IMR-90 (cell line): ENCODE measurements at regions not wholly inside any gene's neighbourhood (a gene's known extent, or its start where the extent isn't known, plus 50 kb on each side); places are given as distances from the start of the nearest gene placed in this dataset.

Experiments used
- ATAC-seq: fragments of 200-7000 bp; cut with Tn5 transposase; 2 replicates; pipeline ENCODE4 v1.9.1; 2020; ENCODE audit warnings: low read depth, mild to moderate bottlenecking, moderate library complexity
- BruUV-seq: library from RNA; stranded (reverse); fragments of 400-500 nt; replicated peaks from 2 replicates; lab custom pipeline; 2021; lab: Mats Ljungman, UMichigan
- CTCF ChIA-PET: fragments of 300-600 bp; formaldehyde crosslinking; extraction: SDS; loops from one replicate; lab custom pipeline; 2021; ENCODE audit warnings: antibody characterized with exemption; lab: Yijun Ruan, JAX
- POLR2A ChIA-PET: fragments of 300-600 bp; sonication (Branson Sonifier 250); formaldehyde crosslinking; loops from one replicate; lab custom pipeline; 2022; ENCODE audit warnings: antibody characterized with exemption; ENCODE audit not compliant: unreplicated experiment; lab: Charles Lee
- DNase-seq: peaks from one replicate; pipeline ENCODE4 v3.0.0; 2013
- H2AFZ ChIP-seq: replicated peaks from 2 replicates; pipeline ENCODE3; 2013; ENCODE audit warnings: low read length, mild to moderate bottlenecking; ENCODE audit not compliant: poor library complexity
- H2AK5ac ChIP-seq: 2 replicates; pipeline ENCODE4 v1.6.1; 2013; ENCODE audit warnings: low read depth, low read length, inconsistent platforms
- H2AK9ac ChIP-seq: replicated peaks from 2 replicates; pipeline ENCODE3; 2013; ENCODE audit warnings: mild to moderate bottlenecking, low read depth, low read length, moderate library complexity; ENCODE audit not compliant: poor library complexity
- H2BK120ac ChIP-seq: 2 replicates; pipeline ENCODE4 v1.6.1; 2013; ENCODE audit warnings: low read depth, low read length, inconsistent platforms
- H2BK15ac ChIP-seq: 3 replicates; pipeline ENCODE4 v1.6.1; 2013; ENCODE audit warnings: low read depth, low read length, inconsistent platforms
- H2BK20ac ChIP-seq: 2 replicates; pipeline ENCODE4 v1.6.1; 2013; ENCODE audit warnings: low read depth, mild to moderate bottlenecking, inconsistent platforms, low read length, moderate library complexity
- H2BK5ac ChIP-seq: 2 replicates; pipeline ENCODE4 v1.6.1; 2013; ENCODE audit warnings: mild to moderate bottlenecking, low read depth, low read length, inconsistent platforms; ENCODE audit not compliant: poor library complexity, severe bottlenecking
- H3K14ac ChIP-seq: replicated peaks from 2 replicates; pipeline ENCODE4 v1.6.1; 2013; ENCODE audit warnings: low read depth, low read length, inconsistent platforms
- H3K18ac ChIP-seq: 2 replicates; pipeline ENCODE4 v1.6.1; 2013; ENCODE audit warnings: low read depth, low read length, control low read depth
- H3K23ac ChIP-seq: 2 replicates; pipeline ENCODE4 v1.6.1; 2013; ENCODE audit warnings: low read depth, low read length, inconsistent platforms
- H3K27ac ChIP-seq: 2 replicates; pipeline ENCODE4 v1.5.1; 2013; ENCODE audit warnings: mild to moderate bottlenecking, control low read depth, low read length; ENCODE audit not compliant: insufficient read depth
- H3K27me3 ChIP-seq: 2 replicates; pipeline ENCODE4 v1.6.1; 2013; ENCODE audit warnings: low read length; ENCODE audit not compliant: control insufficient read depth, insufficient read depth
- H3K36me3 ChIP-seq: 2 replicates; pipeline ENCODE4 v1.6.1; 2013; ENCODE audit warnings: low read length, mixed read lengths; ENCODE audit not compliant: control insufficient read depth, insufficient read depth
- H3K4ac ChIP-seq: 2 replicates; pipeline ENCODE4 v1.6.1; 2013; ENCODE audit warnings: low read depth, low read length, inconsistent platforms
- H3K4me1 ChIP-seq: 2 replicates; pipeline ENCODE4 v1.6.1; 2013; ENCODE audit warnings: low read length, mixed read lengths; ENCODE audit not compliant: control insufficient read depth, insufficient read depth
- H3K4me2 ChIP-seq: 2 replicates; pipeline ENCODE4 v1.6.1; 2013; ENCODE audit warnings: low read depth, mild to moderate bottlenecking, control low read depth, low read length, moderate library complexity
- H3K4me3 ChIP-seq: 2 replicates; pipeline ENCODE4 v1.5.1; 2013; ENCODE audit warnings: low read depth, mild to moderate bottlenecking, control low read depth, low read length, moderate library complexity; ENCODE audit not compliant: insufficient read depth
- H3K56ac ChIP-seq: 2 replicates; pipeline ENCODE4 v1.6.1; 2013; ENCODE audit warnings: low read length, inconsistent platforms; ENCODE audit not compliant: insufficient read depth; ENCODE audit errors: extremely low read depth
- H3K79me1 ChIP-seq, 2 experiments: 2 replicates each; pipeline ENCODE4 v1.6.1; 2013; ENCODE audit warnings: low read length in 2 of 2, inconsistent platforms in 1 of 2, low read depth in 1 of 2
- H3K9ac ChIP-seq: 2 replicates; pipeline ENCODE4 v1.6.1; 2013; ENCODE audit warnings: low read depth, low read length, control low read depth
- H3K9me1 ChIP-seq: 2 replicates; pipeline ENCODE4 v1.6.1; 2013; ENCODE audit warnings: low read length, inconsistent platforms; ENCODE audit not compliant: insufficient read depth
- H3K9me3 ChIP-seq: 2 replicates; pipeline ENCODE4 v1.6.1; 2013; ENCODE audit warnings: low read length; ENCODE audit not compliant: control insufficient read depth, insufficient read depth
- H4K20me1 ChIP-seq: 2 replicates; pipeline ENCODE4 v1.6.1; 2013; ENCODE audit warnings: low read length, inconsistent platforms; ENCODE audit not compliant: insufficient read depth
- H4K5ac ChIP-seq: 2 replicates; pipeline ENCODE4 v1.6.1; 2013; ENCODE audit warnings: mild to moderate bottlenecking, low read depth, low read length, control low read depth
- H4K8ac ChIP-seq, 2 experiments: 2 replicates each; pipeline ENCODE4 v1.6.1; 2013; ENCODE audit warnings: low read depth in 2 of 2, low read length in 2 of 2, control low read depth in 1 of 2, inconsistent platforms in 1 of 2
- H4K91ac ChIP-seq: 2 replicates; pipeline ENCODE4 v1.6.1; 2013; ENCODE audit warnings: low read depth, low read length, inconsistent platforms; ENCODE audit not compliant: insufficient read depth
- BHLHE40 ChIP-seq: fragments of 150-350 bp; IDR thresholded peaks from 2 replicates; pipeline ENCODE4 v1.6.1; 2016; ENCODE audit warnings: mild to moderate bottlenecking, low read depth, low read length
- CEBPB ChIP-seq: IDR thresholded peaks from 2 replicates; pipeline ENCODE4 v1.6.1; 2012; ENCODE audit warnings: low read depth, low read length, improper control_type of control experiment
- CHD1 ChIP-seq: IDR thresholded peaks from 2 replicates; pipeline ENCODE4 v1.6.1; 2012; ENCODE audit warnings: low read depth, low read length, improper control_type of control experiment
- MAZ ChIP-seq: IDR thresholded peaks from 2 replicates; pipeline ENCODE4 v1.6.1; 2012; ENCODE audit warnings: low read depth, mild to moderate bottlenecking, low read length, improper control_type of control experiment, moderate library complexity, borderline replicate concordance
- POLR2A ChIP-seq: IDR thresholded peaks from 2 replicates; pipeline ENCODE4 v1.6.1; 2012; ENCODE audit warnings: mild to moderate bottlenecking, low read depth, low read length
- RCOR1 ChIP-seq: IDR thresholded peaks from 2 replicates; pipeline ENCODE4 v1.6.1; 2012; ENCODE audit warnings: mild to moderate bottlenecking, low read length, improper control_type of control experiment; ENCODE audit not compliant: insufficient replicate concordance
- RFX5 ChIP-seq: IDR thresholded peaks from 2 replicates; pipeline ENCODE4 v1.8.0; 2012; ENCODE audit warnings: low read depth, mild to moderate bottlenecking, low read length, moderate library complexity
- SMC3 ChIP-seq: fragments of 150-350 bp; IDR thresholded peaks from 2 replicates; pipeline ENCODE4 v1.6.1; 2016; ENCODE audit warnings: low read depth, mild to moderate bottlenecking, antibody characterized with exemption, low read length, moderate library complexity
- WGBS, 2 experiments: methylation state at CpG; one replicate each; pipeline versions ENCODE4 v1.1.5 to v1.1.7; 2013; ENCODE audit warnings: missing lambda C conversion rate in 2 of 2; ENCODE audit not compliant: insufficient read length in 1 of 2; ENCODE audit errors: extremely low coverage in 2 of 2; 5-methylcytosine and 5-hydroxymethylcytosine counted together
- dilution Hi-C: fragments of 300-500 bp; cut with HindIII; formaldehyde crosslinking; loops from one replicate; pipeline ENCODE4 v1.14.3; 2018; ENCODE audit warnings: low sequenced_read_pairs; ENCODE audit not compliant: unreplicated experiment
- in situ Hi-C: fragments of 300-500 bp; cut with MboI; formaldehyde crosslinking; loops from 3 replicates; pipeline ENCODE4 v1.14.3; 2019; ENCODE audit warnings: low sequenced_read_pairs, inconsistent platforms, mixed read lengths
- intact Hi-C: fragments of 100-400 bp; cut with micrococcal nuclease; formaldehyde crosslinking; loops from 2 replicates; pipeline ENCODE4 v1.10.0; 2022
- TF ChIP-seq, protein P1 (sequence below): conservative IDR thresholded peaks from 2 replicates; pipeline ENCODE4 v1.5.1; 2012; ENCODE audit warnings: mild to moderate bottlenecking, low read depth, low read length, improper control_type of control experiment
- TF ChIP-seq, protein P2 (sequence below): fragments of 150-350 bp; IDR thresholded peaks from 2 replicates; pipeline ENCODE4 v1.6.1; 2016; ENCODE audit warnings: low read depth, mild to moderate bottlenecking, low read length, moderate library complexity, borderline replicate concordance

DNA sequence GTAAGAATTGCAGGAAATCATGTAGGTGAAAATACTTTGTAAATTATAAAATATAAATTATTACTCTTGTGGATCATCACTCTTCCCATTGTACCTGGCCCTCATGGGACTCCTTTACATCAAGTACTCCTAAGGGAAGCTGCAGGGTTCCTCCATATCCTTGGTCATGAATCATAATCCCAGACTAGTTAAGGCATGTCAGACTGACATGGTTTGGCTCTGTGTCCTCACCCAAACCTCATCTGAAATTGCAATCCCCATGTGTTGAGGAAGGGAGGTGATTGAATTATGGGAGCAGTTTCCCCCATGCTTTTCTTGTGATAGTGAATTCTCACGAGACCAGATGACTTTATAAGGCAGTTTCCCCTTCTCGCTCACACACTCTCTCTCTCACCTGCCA is 77.1 kb downstream of the CMPK2 start:
- CTCF ChIA-PET: no interaction called here

More for the DNA sequence above, 77.1 kb downstream of the CMPK2 start:
- H4K8ac ChIP-seq: no peak overlapping the region
- no peak overlapping the region for H2BK20ac ChIP-seq
- no peak overlapping the region for H4K91ac ChIP-seq
- no peaks in the 10 kb centered on the region for H3K9me1 ChIP-seq
- H3K27ac ChIP-seq: no peak overlapping the region
- no peak overlapping the region for H3K4ac ChIP-seq
- no peak overlapping the region for H3K18ac ChIP-seq
- H3K9ac ChIP-seq: no peak overlapping the region
- BruUV-seq: no TSS peak
- H3K36me3 ChIP-seq: no peaks in the 10 kb centered on the region
- H3K79me1 ChIP-seq: no peaks in the 10 kb centered on the region
- dilution Hi-C loops: no loop called here
- no peak overlapping the region for H3K56ac ChIP-seq
- ATAC-seq (no peak), DNase-seq (no peak)
- H2AK5ac ChIP-seq: no peak overlapping the region
- H4K20me1 ChIP-seq: no peaks in the 10 kb centered on the region
- no peak overlapping the region for H2BK15ac ChIP-seq
- H3K27me3 ChIP-seq: no peaks in the 10 kb centered on the region
- no peaks in the 10 kb centered on the region; the same call in 1 of the 2 replicates for H3K9me3 ChIP-seq
- H3K4me1 ChIP-seq: no peaks in the 10 kb centered on the region
- in situ Hi-C loops: no loop called here
- H4K5ac ChIP-seq: no peak overlapping the region
- intact Hi-C loops: no loop called here
- H2AFZ ChIP-seq: no peak overlapping the region
- TF ChIP-seq CHD1: no peak
- no peak for TF ChIP-seq BHLHE40
- TF ChIP-seq RCOR1: no peak
- TF ChIP-seq, protein P1, sequence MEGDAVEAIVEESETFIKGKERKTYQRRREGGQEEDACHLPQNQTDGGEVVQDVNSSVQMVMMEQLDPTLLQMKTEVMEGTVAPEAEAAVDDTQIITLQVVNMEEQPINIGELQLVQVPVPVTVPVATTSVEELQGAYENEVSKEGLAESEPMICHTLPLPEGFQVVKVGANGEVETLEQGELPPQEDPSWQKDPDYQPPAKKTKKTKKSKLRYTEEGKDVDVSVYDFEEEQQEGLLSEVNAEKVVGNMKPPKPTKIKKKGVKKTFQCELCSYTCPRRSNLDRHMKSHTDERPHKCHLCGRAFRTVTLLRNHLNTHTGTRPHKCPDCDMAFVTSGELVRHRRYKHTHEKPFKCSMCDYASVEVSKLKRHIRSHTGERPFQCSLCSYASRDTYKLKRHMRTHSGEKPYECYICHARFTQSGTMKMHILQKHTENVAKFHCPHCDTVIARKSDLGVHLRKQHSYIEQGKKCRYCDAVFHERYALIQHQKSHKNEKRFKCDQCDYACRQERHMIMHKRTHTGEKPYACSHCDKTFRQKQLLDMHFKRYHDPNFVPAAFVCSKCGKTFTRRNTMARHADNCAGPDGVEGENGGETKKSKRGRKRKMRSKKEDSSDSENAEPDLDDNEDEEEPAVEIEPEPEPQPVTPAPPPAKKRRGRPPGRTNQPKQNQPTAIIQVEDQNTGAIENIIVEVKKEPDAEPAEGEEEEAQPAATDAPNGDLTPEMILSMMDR: no peak
- TF ChIP-seq, protein P2, sequence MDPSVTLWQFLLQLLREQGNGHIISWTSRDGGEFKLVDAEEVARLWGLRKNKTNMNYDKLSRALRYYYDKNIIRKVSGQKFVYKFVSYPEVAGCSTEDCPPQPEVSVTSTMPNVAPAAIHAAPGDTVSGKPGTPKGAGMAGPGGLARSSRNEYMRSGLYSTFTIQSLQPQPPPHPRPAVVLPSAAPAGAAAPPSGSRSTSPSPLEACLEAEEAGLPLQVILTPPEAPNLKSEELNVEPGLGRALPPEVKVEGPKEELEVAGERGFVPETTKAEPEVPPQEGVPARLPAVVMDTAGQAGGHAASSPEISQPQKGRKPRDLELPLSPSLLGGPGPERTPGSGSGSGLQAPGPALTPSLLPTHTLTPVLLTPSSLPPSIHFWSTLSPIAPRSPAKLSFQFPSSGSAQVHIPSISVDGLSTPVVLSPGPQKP: no peak
- no peak for TF ChIP-seq RFX5
- no peak for TF ChIP-seq SMC3
- TF ChIP-seq CEBPB: no peak
- TF ChIP-seq POLR2A: no peak
- no peak for TF ChIP-seq MAZ
- H3K4me2 ChIP-seq: no peak overlapping the region
- no peak overlapping the region for H3K14ac ChIP-seq
- no peak overlapping the region for H2AK9ac ChIP-seq
- POLR2A ChIA-PET: no interaction called here
- WGBS, 2 experiments: no CpG with 5 or more reads among the region's 2 CpGs
- no peak overlapping the region for H3K23ac ChIP-seq
- no peak overlapping the region for H3K4me3 ChIP-seq
- H2BK120ac ChIP-seq: no peak overlapping the region
- H2BK5ac ChIP-seq: no peak overlapping the region
